ENCODE measurements at regions not wholly inside any gene's neighbourhood (a gene's known extent, or its start where the extent isn't known, plus 50 kb on each side); places are given as distances from the start of the nearest gene placed in this dataset.

DNA sequence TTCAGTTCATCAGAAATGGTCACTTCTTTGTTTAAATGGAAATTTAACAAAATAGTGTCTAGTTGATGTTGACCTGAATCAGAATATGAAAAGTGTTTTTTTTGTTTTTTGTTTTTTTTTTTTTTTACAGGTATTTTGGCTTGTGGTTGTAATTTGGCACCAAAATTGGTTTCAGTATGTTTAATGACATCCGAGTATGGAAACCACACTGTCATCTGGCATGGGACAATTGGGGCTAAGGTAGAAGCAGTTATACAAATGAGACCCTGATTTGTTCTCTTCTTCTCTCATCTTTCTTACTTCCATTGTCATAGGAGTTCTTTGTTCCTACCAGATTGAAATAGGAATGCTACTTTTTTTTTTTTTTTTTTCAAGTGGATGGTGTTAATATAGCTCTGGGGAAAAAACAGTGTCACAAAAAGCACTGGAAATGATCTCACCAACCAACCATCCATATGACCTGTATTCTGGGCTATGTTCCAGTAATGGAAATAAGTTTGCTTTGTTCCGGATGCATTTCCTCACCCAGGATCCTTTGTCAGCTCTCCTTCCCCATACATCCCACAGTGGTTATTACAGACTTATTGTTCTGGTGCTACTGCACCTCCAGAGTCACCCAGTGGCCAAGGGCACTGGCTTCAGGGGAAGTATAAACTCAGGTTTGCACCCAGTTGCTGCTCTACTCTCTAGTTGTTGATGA is 95.8 kb downstream of the ATXN3L start:
- H3K4me1 ChIP-seq (ENCODE audit: control insufficient read depth in 1 of 2, insufficient read depth in 1 of 2, low read depth in 1 of 2, low read length in 1 of 2) = no peaks in the 10 kb centered on the region
- no peak overlapping the region for H3K4me3 ChIP-seq (ENCODE audit: low read depth in 1 of 2, low read length in 1 of 2)
- H3K27ac ChIP-seq = no peak overlapping the region
- H3K9me3 ChIP-seq = no peaks in the 10 kb centered on the region
- no peaks in the 10 kb centered on the region for H3K27me3 ChIP-seq
- TF ChIP-seq, protein P1, sequence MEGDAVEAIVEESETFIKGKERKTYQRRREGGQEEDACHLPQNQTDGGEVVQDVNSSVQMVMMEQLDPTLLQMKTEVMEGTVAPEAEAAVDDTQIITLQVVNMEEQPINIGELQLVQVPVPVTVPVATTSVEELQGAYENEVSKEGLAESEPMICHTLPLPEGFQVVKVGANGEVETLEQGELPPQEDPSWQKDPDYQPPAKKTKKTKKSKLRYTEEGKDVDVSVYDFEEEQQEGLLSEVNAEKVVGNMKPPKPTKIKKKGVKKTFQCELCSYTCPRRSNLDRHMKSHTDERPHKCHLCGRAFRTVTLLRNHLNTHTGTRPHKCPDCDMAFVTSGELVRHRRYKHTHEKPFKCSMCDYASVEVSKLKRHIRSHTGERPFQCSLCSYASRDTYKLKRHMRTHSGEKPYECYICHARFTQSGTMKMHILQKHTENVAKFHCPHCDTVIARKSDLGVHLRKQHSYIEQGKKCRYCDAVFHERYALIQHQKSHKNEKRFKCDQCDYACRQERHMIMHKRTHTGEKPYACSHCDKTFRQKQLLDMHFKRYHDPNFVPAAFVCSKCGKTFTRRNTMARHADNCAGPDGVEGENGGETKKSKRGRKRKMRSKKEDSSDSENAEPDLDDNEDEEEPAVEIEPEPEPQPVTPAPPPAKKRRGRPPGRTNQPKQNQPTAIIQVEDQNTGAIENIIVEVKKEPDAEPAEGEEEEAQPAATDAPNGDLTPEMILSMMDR (IDR thresholded peaks at IDR 0.05) = no peak
- H3K36me3 ChIP-seq = no peaks in the 10 kb centered on the region

DNA sequence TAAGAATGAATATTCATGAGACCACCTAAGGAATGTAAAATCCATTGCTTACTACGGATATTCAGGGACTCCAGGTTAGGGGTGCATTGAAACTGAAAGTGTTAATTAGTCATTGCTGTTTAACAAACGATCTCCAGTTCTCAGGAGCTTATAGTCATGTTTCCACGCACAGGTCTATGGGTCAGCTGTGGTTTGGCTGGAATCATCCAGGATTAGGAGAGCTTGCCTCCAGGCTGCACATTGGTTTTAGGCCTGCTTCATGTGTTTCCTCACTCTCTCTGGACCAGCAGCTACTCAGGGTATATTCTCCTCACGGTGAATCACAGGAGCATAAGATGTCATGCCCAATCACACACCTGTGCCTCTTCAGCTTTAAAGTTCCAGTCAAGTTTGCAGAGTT is 98.9 kb downstream of the ATXN3L start:
- H3K36me3 ChIP-seq = no peaks in the 10 kb centered on the region
- no peak overlapping the region for H3K4me3 ChIP-seq (ENCODE audit: low read depth in 1 of 2, low read length in 1 of 2)
- no peaks in the 10 kb centered on the region for H3K9me3 ChIP-seq
- TF ChIP-seq, protein P1 (IDR thresholded peaks at IDR 0.05) = no peak
- H3K4me1 ChIP-seq (ENCODE audit: control insufficient read depth in 1 of 2, insufficient read depth in 1 of 2, low read depth in 1 of 2, low read length in 1 of 2) = no peaks in the 10 kb centered on the region
- no peak overlapping the region for H3K27ac ChIP-seq
- no peaks in the 10 kb centered on the region for H3K27me3 ChIP-seq

DNA sequence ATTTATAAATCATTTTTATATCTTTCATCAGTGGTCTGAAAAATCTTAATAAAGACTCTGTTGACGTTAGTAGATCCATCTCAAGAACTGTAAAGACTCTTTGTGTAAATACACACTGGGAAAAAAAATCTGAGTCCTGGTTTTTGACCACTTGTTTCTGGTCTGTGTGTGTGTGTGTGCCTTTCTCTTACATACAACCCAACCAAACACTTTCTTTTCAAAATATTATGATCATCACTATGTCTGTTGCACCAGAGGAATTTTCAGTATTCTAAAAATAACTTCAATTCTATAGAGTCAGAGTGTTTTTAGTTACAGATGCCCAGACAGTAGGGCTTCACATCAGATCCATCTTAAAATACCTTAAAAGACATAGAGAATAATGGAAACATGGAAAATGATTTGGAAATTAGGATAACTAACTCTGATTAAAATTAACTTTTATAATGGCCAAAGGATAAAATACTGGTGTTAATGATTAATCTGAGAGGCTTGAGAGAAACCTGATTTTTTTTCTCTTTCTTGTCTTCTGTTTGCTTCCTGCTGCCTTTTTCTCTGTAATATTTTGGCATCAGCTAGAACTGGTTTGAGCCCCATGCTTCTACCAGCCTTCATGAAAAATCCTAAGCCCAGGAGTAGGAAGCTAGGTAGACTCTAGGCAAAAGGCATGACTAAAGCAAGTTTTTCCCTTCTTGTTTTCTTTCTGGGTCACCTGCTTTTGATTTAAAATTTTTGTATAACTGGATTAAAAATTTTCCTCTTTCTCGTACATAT is 99.7 kb downstream of the ATXN3L start:
- Histone ChIP-seq H3K36me3 (no peaks in the 10 kb centered on the region), H3K27me3 (no peaks in the 10 kb centered on the region), H3K4me1 (ENCODE audit: control insufficient read depth in 1 of 2, insufficient read depth in 1 of 2, low read depth in 1 of 2, low read length in 1 of 2) (no peaks in the 10 kb centered on the region), H3K4me3 (ENCODE audit: low read depth in 1 of 2, low read length in 1 of 2) (no peak overlapping the region), H3K27ac (no peak overlapping the region), H3K9me3 (no peaks in the 10 kb centered on the region)
- TF ChIP-seq, protein P1 (IDR thresholded peaks at IDR 0.05) = no peak

DNA sequence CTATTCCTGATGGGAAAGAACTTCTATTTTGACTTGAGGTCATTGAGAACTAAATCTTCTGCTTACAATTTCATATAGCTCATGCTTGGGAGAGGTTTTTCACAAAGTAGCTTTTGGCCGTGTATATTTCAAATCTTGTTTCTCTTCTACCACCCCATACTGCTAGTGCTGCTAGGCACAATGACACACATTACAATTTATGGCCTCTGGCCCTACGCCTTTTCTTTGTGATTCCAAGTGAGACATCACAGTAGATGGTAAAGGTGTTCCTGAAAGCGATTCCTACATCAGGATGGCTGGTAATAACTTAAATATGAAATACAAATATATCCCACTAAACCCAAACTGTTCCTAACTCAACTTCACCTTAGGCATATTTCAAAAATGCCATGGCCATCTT is 101.1 kb downstream of the ATXN3L start:
- Histone ChIP-seq H3K27ac (no peak overlapping the region), H3K9me3 (no peaks in the 10 kb centered on the region), H3K4me1 (ENCODE audit: control insufficient read depth in 1 of 2, insufficient read depth in 1 of 2, low read depth in 1 of 2, low read length in 1 of 2) (no peaks in the 10 kb centered on the region), H3K4me3 (ENCODE audit: low read depth in 1 of 2, low read length in 1 of 2) (no peak overlapping the region), H3K36me3 (no peaks in the 10 kb centered on the region), H3K27me3 (no peaks in the 10 kb centered on the region)
- TF ChIP-seq, protein P1 (IDR thresholded peaks at IDR 0.05) = no peak

DNA sequence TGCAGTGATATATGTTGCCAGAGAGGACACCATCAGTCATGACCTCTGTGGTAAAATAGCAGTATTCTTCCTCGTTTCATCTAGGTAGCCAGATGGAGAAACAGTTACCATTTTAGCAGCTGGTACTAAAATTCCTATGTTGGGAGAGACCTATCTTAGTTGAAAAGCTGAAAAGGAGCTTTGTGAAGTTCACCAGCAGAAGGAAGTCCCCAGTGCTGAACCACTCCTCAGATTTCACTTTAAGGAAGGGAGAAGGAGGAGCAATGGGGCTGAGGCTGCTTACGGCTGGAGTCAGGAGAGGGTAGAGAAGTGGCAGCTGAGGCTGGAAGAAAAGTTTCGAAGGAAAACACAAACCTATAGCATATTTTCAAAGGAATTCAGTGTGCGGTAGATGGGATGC is 103.7 kb downstream of the ATXN3L start:
- H3K9me3 ChIP-seq = no peaks in the 10 kb centered on the region
- H3K27me3 ChIP-seq = no peaks in the 10 kb centered on the region
- H3K27ac ChIP-seq = no peak overlapping the region
- no peak overlapping the region for H3K4me3 ChIP-seq (ENCODE audit: low read depth in 1 of 2, low read length in 1 of 2)
- TF ChIP-seq, protein P1 (IDR thresholded peaks at IDR 0.05) = no peak
- H3K4me1 ChIP-seq (ENCODE audit: control insufficient read depth in 1 of 2, insufficient read depth in 1 of 2, low read depth in 1 of 2, low read length in 1 of 2) = no peaks in the 10 kb centered on the region
- no peaks in the 10 kb centered on the region for H3K36me3 ChIP-seq
